ENCODE measurements at regions not wholly inside any gene's neighbourhood (a gene's known extent, or its start where the extent isn't known, plus 50 kb on each side); places are given as distances from the start of the nearest gene placed in this dataset.

GRCh38 chr15:39149636-39150150 lies 431.2 kb upstream of the THBS1 start:
- TF ChIP-seq PATZ1 (CRISPR knock-in tag; IDR thresholded peaks at IDR 0.05; ENCODE audit: borderline replicate concordance) (no peak), ZNF70 (CRISPR knock-in tag; IDR thresholded peaks at IDR 0.05) (no peak), ZNF565 (CRISPR knock-in tag; conservative IDR thresholded peaks at IDR 0.05; ENCODE audit: low read depth) (no peak), RARB (CRISPR knock-in tag; IDR thresholded peaks at IDR 0.05) (no peak), OSR1 (CRISPR knock-in tag; IDR thresholded peaks at IDR 0.05) (no peak), TSHZ2 (CRISPR knock-in tag; IDR thresholded peaks at IDR 0.05) (no peak), ESRRG (CRISPR knock-in tag; IDR thresholded peaks at IDR 0.05) (no peak), POU6F1 (CRISPR knock-in tag; IDR thresholded peaks at IDR 0.05; ENCODE audit: borderline replicate concordance, low read depth) (no peak), ZFP3 (CRISPR knock-in tag; IDR thresholded peaks at IDR 0.05) (no peak), CREB5 (CRISPR knock-in tag; IDR thresholded peaks at IDR 0.05; ENCODE audit: low read depth) (no peak)
- TF ChIP-seq, protein P1, sequence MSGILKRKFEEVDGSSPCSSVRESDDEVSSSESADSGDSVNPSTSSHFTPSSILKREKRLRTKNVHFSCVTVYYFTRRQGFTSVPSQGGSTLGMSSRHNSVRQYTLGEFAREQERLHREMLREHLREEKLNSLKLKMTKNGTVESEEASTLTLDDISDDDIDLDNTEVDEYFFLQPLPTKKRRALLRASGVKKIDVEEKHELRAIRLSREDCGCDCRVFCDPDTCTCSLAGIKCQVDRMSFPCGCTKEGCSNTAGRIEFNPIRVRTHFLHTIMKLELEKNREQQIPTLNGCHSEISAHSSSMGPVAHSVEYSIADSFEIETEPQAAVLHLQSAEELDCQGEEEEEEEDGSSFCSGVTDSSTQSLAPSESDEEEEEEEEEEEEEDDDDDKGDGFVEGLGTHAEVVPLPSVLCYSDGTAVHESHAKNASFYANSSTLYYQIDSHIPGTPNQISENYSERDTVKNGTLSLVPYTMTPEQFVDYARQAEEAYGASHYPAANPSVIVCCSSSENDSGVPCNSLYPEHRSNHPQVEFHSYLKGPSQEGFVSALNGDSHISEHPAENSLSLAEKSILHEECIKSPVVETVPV (CRISPR knock-in tag; IDR thresholded peaks at IDR 0.05) = no peak
